CD4-positive, alpha-beta T cell (primary cell): ENCODE measurements at regions not wholly inside any gene's neighbourhood (a gene's known extent, or its start where the extent isn't known, plus 50 kb on each side); places are given as distances from the start of the nearest gene placed in this dataset.

Experiments used
- ATAC-seq: fragments of 200-7000 bp; cut with Tn5 transposase; one replicate; pipeline ENCODE4 v1.10.0; 2022; ENCODE audit warnings: mild to moderate bottlenecking; ENCODE audit not compliant: poor library complexity
- CTCF ChIA-PET: fragments of 350-600 bp; sonication (Branson Sonifier 250); formaldehyde crosslinking; loops from one replicate; lab custom pipeline; 2021; ENCODE audit warnings: antibody characterized with exemption, inconsistent platforms; lab: Charles Lee
- POLR2A ChIA-PET: fragments of 350-600 bp; sonication (Branson Sonifier 250); formaldehyde crosslinking; loops from one replicate; lab custom pipeline; 2021; ENCODE audit warnings: antibody characterized with exemption, inconsistent platforms; lab: Charles Lee
- DNase-seq, 14 experiments: peaks; one replicate each; pipeline ENCODE4 v3.0.0-alpha.2; 2013 to 2020; ENCODE audit warnings: mixed read lengths in 2 of 14
- H3K27ac ChIP-seq, 2 donors: one replicate each; pipeline versions ENCODE4 v1.5.1 to v1.7.0; 2013; ENCODE audit warnings: low read length in 2 of 2, low read depth in 1 of 2, mild to moderate bottlenecking in 1 of 2
- H3K27me3 ChIP-seq, 2 experiments: 1 replicate in 1 of 2; 2 replicates in 1 of 2; pipeline versions ENCODE4 v1.6.1 to v1.7.0; 2013; ENCODE audit warnings: low read length in 2 of 2, control low read depth in 1 of 2, mild to moderate bottlenecking in 1 of 2, moderate library complexity in 1 of 2; ENCODE audit not compliant: insufficient read depth in 2 of 2, control insufficient read depth in 1 of 2
- H3K36me3 ChIP-seq: one replicate; pipeline ENCODE4 v1.6.1; 2013; ENCODE audit warnings: low read length, control low read depth; ENCODE audit not compliant: insufficient read depth
- H3K4me1 ChIP-seq: one replicate; pipeline ENCODE4 v1.6.1; 2013; ENCODE audit warnings: low read length, control low read depth; ENCODE audit not compliant: insufficient read depth
- H3K4me3 ChIP-seq: one replicate; pipeline ENCODE4 v1.5.1; 2013; ENCODE audit warnings: mild to moderate bottlenecking, low read length, moderate library complexity
- H3K9me3 ChIP-seq, 2 experiments: 1 replicate in 1 of 2; 2 replicates in 1 of 2; pipeline versions ENCODE4 v1.6.1 to v1.7.0; 2013; ENCODE audit warnings: low read length in 2 of 2, mild to moderate bottlenecking in 2 of 2, control low read depth in 1 of 2, moderate library complexity in 1 of 2; ENCODE audit not compliant: control insufficient read depth in 1 of 2, insufficient read depth in 1 of 2
- H3K27ac Mint-ChIP-seq: one replicate; pipeline ENCODE4 v1.8.0; 2020; ENCODE audit warnings: mixed read lengths
- H3K27me3 Mint-ChIP-seq: one replicate; pipeline ENCODE4 v1.8.0; 2021; ENCODE audit warnings: mixed read lengths
- H3K36me3 Mint-ChIP-seq: one replicate; pipeline ENCODE4 v1.8.0; 2021; ENCODE audit warnings: low read depth, mixed read lengths
- H3K4me1 Mint-ChIP-seq: one replicate; pipeline ENCODE4 v1.8.0; 2021; ENCODE audit warnings: low read depth, mixed read lengths
- H3K4me3 Mint-ChIP-seq: one replicate; pipeline ENCODE4 v1.8.0; 2020; ENCODE audit warnings: mild to moderate bottlenecking, mixed read lengths
- H3K9me3 Mint-ChIP-seq: one replicate; pipeline ENCODE4 v1.8.0; 2020; ENCODE audit warnings: mixed read lengths
- intact Hi-C, 2 experiments: fragments of 100-400 bp; cut with DNase I in 1 of 2; cut with micrococcal nuclease in 1 of 2; formaldehyde crosslinking; loops; one replicate each; pipeline versions ENCODE4 v1.15.1 to v1.9.0; 2023 to 2025; cut with DNase I, micrococcal nuclease
- TF ChIP-seq, protein P1 (sequence below): fragments of 200-600 bp; IDR thresholded peaks from one replicate; pipeline ENCODE4 v1.8.0; 2022; ENCODE audit warnings: antibody characterized with exemption, mild to moderate bottlenecking

DNA sequence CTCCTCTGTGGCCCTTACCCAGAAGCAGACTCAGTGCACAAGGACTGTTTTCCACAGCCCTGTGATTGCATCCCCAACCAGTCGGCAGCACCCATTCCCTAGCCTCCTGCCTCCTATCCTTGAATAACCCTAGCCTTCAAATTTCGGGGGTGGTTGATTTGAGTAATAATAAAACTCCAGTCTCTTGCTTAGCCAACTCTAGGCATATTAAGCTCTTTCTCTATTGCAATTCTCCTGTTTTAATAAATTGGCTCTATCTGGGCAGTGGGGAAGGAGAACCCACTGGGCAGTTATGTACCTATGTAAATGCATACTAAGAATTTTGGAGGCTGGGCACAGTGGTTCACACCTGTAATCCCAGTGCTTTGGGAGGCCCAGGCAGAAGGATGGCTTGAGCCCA lies 70.6 kb upstream of the ZMYND8 start:
- peaks cover 16 to 22% of the 10 kb centered on the region in 2 experiments for H3K9me3 ChIP-seq
- H3K27ac ChIP-seq: no peak overlapping the region
- no peaks in the 10 kb centered on the region for H3K36me3 Mint-ChIP-seq
- POLR2A ChIA-PET: no interaction called here
- H3K27ac Mint-ChIP-seq: no peak overlapping the region
- no peak for DNase-seq
- ATAC-seq: no peak
- TF ChIP-seq, protein P1, sequence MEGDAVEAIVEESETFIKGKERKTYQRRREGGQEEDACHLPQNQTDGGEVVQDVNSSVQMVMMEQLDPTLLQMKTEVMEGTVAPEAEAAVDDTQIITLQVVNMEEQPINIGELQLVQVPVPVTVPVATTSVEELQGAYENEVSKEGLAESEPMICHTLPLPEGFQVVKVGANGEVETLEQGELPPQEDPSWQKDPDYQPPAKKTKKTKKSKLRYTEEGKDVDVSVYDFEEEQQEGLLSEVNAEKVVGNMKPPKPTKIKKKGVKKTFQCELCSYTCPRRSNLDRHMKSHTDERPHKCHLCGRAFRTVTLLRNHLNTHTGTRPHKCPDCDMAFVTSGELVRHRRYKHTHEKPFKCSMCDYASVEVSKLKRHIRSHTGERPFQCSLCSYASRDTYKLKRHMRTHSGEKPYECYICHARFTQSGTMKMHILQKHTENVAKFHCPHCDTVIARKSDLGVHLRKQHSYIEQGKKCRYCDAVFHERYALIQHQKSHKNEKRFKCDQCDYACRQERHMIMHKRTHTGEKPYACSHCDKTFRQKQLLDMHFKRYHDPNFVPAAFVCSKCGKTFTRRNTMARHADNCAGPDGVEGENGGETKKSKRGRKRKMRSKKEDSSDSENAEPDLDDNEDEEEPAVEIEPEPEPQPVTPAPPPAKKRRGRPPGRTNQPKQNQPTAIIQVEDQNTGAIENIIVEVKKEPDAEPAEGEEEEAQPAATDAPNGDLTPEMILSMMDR: no peak
- CTCF ChIA-PET: no interaction called here
- H3K4me1 ChIP-seq: no peaks in the 10 kb centered on the region
- no peaks in the 10 kb centered on the region for H3K27me3 Mint-ChIP-seq
- no peaks in the 10 kb centered on the region for H3K27me3 ChIP-seq
- H3K4me3 Mint-ChIP-seq: no peak overlapping the region
- H3K9me3 Mint-ChIP-seq: peaks cover 8% of the 10 kb centered on the region
- no peak overlapping the region for H3K4me3 ChIP-seq
- intact Hi-C loops: no loop called here
- H3K36me3 ChIP-seq: no peaks in the 10 kb centered on the region
- no peaks in the 10 kb centered on the region for H3K4me1 Mint-ChIP-seq

DNA sequence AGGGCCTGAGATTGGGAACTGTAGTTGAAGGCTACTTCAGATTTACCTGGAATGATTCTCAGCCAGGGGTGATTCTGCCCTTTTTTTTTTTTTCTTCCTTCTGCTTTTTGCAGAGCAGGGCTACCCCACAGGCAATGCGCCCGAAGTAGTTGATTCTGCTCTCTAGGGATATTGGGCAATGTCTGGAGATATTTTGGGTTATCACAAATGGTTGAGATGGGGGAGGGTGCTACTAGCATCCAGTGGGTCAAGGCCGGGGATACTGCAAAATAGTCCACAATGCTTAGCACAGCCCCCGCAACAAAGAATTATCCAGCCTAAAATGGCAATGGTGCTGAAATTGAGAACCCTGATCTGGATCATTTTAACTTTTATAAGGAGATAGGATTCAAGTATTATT lies 71.2 kb upstream of the ZMYND8 start:
- no peak overlapping the region for H3K27ac Mint-ChIP-seq
- H3K36me3 Mint-ChIP-seq: no peaks in the 10 kb centered on the region
- ATAC-seq (no peak), DNase-seq (no peak)
- no peak overlapping the region for H3K27ac ChIP-seq
- TF ChIP-seq, protein P1: no peak
- H3K4me3 Mint-ChIP-seq: no peak overlapping the region
- no peaks in the 10 kb centered on the region for H3K4me1 ChIP-seq
- H3K4me3 ChIP-seq: no peak overlapping the region
- peaks cover 8% of the 10 kb centered on the region for H3K9me3 Mint-ChIP-seq
- no peaks in the 10 kb centered on the region for H3K27me3 Mint-ChIP-seq
- no peaks in the 10 kb centered on the region for H3K27me3 ChIP-seq
- intact Hi-C loops: no loop called here
- ChIA-PET POLR2A (no interaction called here), CTCF (no interaction called here)
- H3K4me1 Mint-ChIP-seq: no peaks in the 10 kb centered on the region
- H3K36me3 ChIP-seq: no peaks in the 10 kb centered on the region
- H3K9me3 ChIP-seq: peaks cover 16 to 22% of the 10 kb centered on the region in 2 experiments

DNA sequence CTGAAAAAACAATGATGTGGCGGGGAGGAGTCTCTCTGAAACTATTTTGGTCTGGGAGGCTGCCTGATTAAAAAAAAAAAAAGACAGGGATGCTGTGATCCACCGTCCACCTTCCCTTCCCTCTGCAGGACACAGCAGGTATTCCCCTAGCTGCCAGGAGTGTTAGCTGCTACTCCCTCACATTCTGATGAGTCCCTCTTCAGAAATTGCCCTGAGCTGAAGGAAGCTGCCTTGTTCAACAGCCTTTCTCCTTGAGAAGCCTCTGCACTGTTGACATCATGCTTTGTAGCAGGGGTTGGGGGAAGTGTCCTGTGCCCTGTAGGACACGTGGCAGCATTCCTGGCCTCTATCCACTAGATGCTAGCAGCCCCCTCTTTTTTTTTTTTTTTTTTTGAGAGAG lies 71.7 kb upstream of the ZMYND8 start:
- intact Hi-C loops: no loop called here
- Histone ChIP-seq H3K4me1 (no peaks in the 10 kb centered on the region), H3K4me3 (no peak overlapping the region), H3K9me3 (peaks cover 16 to 22% of the 10 kb centered on the region in 2 experiments), H3K27me3 (no peaks in the 10 kb centered on the region), H3K36me3 (no peaks in the 10 kb centered on the region), H3K27ac (no peak overlapping the region)
- Mint-ChIP-seq H3K4me3 (no peak overlapping the region), H3K27me3 (no peaks in the 10 kb centered on the region), H3K4me1 (no peaks in the 10 kb centered on the region), H3K9me3 (peaks cover 8% of the 10 kb centered on the region), H3K27ac (no peak overlapping the region), H3K36me3 (no peaks in the 10 kb centered on the region)
- ATAC-seq (no peak), DNase-seq (no peak)
- POLR2A ChIA-PET: no interaction called here
- TF ChIP-seq, protein P1: no peak
- CTCF ChIA-PET: no interaction called here
